NCI-H526 treated with DMSO at 0.1 percent for 48 hours (cell line): ENCODE measurements at regions not wholly inside any gene's neighbourhood (a gene's known extent, or its start where the extent isn't known, plus 50 kb on each side); places are given as distances from the start of the nearest gene placed in this dataset.
A peak's percentile ranks its signal among the peaks of the same experiment; 100 is the strongest.

ENCODE experiments used
- DNase-seq: peaks from one replicate; lab custom pipeline; 2025; lab: John Stamatoyannopoulos, UW

DNA sequence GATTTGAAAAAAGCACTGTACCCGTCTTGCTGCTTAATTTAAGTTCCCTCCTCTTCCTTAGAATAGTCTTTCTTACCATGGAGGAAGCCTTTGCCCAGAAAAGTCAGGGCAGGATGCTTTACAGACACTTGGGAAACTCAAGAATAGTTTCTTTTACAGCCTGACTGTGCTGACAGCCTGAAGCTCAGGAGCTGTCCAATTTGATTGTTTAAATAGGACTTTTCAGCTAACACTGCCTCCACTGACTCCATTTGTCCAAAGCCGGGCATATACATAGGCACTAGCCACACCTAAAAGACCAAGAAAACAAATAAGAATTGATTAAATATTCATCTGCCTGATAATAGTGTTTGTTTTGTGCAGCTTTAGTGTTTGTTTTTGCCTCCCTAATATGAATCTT, 110.9 kb upstream of the L3MBTL4 start:
- DNase-seq: peak; percentile 35

GRCh38 chr18:6537475-6537874, 122.8 kb upstream of the L3MBTL4 start:
- DNase-seq: no peak

GRCh38 chr18:6541131-6541679, 126.5 kb upstream of the L3MBTL4 start:
- peak; percentile 83 for DNase-seq

DNA sequence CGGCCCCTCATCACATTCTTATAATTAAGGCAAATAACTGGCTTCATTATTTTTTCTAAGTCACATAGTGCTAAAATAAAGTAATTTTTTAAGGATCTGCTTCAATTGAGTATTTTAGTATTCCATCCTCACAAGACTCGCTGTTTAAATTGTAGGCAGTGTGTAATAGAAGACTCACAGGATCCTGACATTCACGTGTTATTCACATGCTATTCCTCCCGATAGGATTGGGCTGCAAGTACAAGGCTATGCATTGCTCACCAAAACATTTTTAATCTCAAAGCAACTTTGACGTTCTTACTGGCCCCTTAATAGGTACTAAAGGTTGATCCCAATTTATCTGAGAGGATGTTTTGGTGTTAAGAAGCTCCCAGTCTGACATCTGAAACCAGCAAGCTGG, 127.6 kb upstream of the L3MBTL4 start:
- DNase-seq: no peak

GRCh38 chr18:6543330-6543908, 128.7 kb upstream of the L3MBTL4 start:
- DNase-seq: peak; percentile 35

GRCh38 chr18:6546229-6546628, 131.5 kb upstream of the L3MBTL4 start:
- DNase-seq: no peak

DNA sequence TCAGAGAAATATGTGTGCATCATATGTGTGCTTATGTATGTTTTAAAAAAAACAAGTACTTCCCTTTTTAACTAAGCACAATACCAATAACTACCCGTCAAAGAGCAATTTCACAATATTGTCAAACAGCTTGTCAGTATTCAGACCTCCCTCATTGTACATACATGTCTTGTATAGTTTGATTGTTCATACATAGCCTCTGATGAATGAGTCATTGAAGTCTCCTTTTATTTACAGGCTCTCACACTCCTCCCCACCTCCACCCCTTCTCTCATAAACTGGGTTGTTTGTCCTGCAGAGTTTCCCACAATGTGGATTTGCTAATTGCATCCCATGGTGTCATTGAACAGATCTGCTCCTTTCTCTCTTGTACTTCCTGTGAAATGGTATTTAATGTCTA, 132.8 kb upstream of the L3MBTL4 start:
- no peak for DNase-seq

- no peak for DNase-seq
Observed at GRCh38 chr18:6553234-6553900, 138.7 kb upstream of the L3MBTL4 start.

- no peak for DNase-seq
Observed at GRCh38 chr18:6557057-6557769, 142.5 kb upstream of the L3MBTL4 start.

DNA sequence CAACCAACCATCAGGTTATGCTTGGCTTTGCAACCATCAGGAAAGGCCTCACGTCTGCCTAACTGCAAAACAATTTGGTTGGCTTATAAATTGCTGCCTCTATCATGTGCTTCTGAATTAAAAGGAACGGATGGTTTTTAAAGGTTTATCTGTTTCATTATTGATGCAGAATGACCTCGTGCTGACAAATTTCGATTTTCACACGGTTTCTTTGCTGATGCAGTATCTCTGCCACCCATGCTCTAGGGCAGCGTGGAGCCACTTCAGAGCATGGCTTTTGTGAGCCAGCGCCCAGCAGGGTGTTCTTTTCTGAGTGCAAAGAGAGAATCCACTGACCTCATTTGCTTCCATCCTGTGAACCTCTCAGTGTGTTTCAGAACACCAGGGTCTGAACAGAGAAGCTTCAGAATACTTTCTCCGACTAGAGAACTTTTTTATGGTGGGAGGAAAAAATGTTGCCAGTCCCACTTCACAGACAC, 143.1 kb upstream of the L3MBTL4 start:
- no peak for DNase-seq

GRCh38 chr18:6558446-6559156, 143.9 kb upstream of the L3MBTL4 start:
- no peak for DNase-seq

DNA sequence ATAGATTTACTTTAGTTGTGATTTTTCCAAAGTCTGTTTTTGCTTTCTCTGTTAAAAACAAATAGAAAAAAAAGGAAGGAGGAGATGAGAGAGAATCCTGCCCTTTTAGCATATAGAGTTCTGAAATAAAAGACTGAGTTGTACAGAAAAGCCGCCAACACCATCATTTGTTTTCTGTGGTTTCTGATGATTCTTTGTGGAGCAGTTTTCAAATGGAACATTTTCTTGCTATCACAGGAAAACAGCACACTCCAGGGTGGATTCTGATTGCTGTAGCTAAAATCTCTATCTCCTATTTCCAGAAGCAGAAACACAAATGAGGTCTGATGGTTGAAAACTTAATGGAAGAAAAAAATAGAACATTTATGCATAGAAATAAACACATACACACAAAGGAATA, 144.6 kb upstream of the L3MBTL4 start:
- no peak for DNase-seq

GRCh38 chr18:6561016-6561415, 146.3 kb upstream of the L3MBTL4 start:
- DNase-seq: no peak

GRCh38 chr18:6561420-6561861, 146.7 kb upstream of the L3MBTL4 start:
- no peak for DNase-seq

DNA sequence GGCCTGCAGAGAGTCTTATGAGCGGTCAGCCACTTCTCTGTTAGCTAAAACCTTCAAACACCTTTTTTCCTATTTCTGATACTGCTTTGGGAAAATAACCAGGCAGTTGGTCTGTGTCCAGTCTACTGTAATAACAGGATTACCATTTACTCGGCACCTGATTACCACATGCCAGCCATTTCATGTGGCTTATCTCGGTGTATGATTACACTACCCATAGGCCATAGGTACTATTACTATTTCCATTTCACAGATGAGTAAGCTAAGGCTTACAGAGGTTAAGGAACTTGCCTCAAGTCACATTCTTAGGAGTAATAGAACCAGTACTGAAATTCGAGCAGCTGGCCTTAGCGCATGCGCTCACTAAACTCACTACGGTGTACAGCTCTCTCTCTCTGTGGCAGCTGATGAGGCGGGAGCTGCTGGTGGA, 147.2 kb upstream of the L3MBTL4 start:
- no peak for DNase-seq

GRCh38 chr18:6563896-6564295, 149.2 kb upstream of the L3MBTL4 start:
- no peak for DNase-seq

- no peak for DNase-seq
Observed at GRCh38 chr18:6564950-6565814, 150.5 kb upstream of the L3MBTL4 start.

GRCh38 chr18:6565815-6566081, 151.0 kb upstream of the L3MBTL4 start:
- no peak for DNase-seq

GRCh38 chr18:6566338-6566911, 151.7 kb upstream of the L3MBTL4 start:
- DNase-seq: no peak

GRCh38 chr18:6569813-6570212, 155.1 kb upstream of the L3MBTL4 start:
- DNase-seq: no peak

- DNase-seq: no peak
Observed at GRCh38 chr18:6570581-6571238, 156.0 kb upstream of the L3MBTL4 start.
